T47D (cell line): ENCODE measurements at regions not wholly inside any gene's neighbourhood (a gene's known extent, or its start where the extent isn't known, plus 50 kb on each side); places are given as distances from the start of the nearest gene placed in this dataset.
"Not testable (repeated sequence)": the region's sequence is repeated elsewhere in the genome, so short reads cannot be mapped to it uniquely, and the experiment has no call there.

Experiments used
- DNase-seq, 2 experiments: peaks; one replicate each; pipeline versions ENCODE4 v3.0.0 to v3.0.0-alpha.2; 2011 to 2012; ENCODE audit warnings: low read depth in 1 of 2, low spot score in 1 of 2
- JUND ChIP-seq: IDR thresholded peaks from 2 replicates; pipeline ENCODE4 v1.6.1; 2012; ENCODE audit warnings: low read depth
- in situ Hi-C: cut with HindIII; loops from 2 replicates; pipeline ENCODE4 v1.10.0; 2016; ENCODE audit warnings: low sequenced_read_pairs, low pct_unique_long_range_greater_than_20kb

DNA sequence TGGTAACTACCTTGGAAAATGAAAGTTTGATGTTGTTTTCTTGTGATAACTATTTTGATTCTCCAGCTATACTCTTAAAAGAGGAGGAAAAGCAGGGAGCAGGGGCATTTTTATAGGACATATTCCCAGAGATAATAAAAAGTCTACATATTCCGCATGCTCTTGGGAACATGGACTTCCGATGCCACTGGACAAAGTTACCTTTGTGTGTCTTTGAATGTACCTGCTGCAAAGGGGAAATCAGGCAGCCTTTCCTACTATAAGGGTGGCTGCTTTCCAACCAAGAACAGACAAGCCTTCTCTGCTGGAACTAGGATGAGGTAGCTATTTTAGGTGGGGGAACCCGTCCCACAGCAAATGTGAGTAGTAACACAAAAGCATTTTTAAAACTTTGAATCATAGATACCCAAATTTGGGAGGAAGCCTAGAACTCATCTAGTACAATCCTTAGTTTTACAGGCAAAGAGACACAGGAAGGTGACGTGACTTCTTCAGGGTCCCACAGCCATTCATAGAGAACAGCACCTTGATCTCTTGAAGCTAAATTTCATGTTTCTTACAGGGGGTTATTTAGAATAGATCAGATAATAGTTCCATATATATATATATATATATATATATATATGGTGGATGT is 179.9 kb downstream of the FASLG start:
- TF ChIP-seq JUND = no peak
- in situ Hi-C loops = no loop called here

DNA sequence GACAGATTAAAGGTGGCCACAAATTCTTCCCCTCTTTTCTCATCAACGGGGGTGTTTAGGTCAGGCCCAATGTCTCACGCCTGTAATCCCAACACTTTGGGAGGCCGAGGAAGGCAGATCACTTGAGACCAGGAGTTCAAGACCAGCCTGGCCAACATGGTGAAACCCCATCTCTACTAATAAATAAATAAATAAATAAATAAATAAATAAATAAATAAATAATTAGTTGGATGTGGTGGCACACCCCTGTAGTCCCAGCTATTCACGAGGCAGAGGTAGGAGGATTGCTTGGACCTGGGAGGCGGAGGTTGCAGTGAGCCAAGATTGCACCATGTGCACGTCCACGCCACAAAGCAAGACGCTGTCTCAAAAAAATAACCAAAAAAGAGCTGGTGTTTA is 180.7 kb downstream of the FASLG start:
- DNase-seq, in situ Hi-C loops: not testable (repeated sequence)

More for the DNA sequence above, 179.9 kb downstream of the FASLG start:
- no peak for DNase-seq

- no peak for TF ChIP-seq JUND
- DNase-seq = no peak
- in situ Hi-C loops = no loop called here
Observed at GRCh38 chr1:172843444-172843843, 184.5 kb downstream of the FASLG start.

DNA sequence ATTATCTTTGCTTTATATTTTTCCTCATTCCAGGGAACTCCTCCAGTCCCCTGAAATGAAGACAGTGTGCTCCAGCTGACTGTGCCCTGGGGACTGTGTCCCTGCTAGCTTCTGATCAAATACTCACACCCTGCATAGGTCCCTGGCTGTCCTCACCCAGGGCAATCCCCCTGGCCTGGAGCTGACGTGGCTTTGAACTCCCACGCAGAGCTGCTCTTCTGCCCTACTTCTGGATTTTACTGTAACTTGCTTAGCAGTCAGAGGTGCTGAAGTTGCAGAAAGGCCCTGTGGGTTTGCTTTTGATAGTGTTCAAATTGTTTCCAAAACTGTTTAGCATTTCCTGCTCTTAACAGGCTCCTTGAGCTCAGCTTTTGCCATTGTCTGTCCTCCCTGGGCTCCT is 186.5 kb downstream of the FASLG start:
- no peak for DNase-seq
- TF ChIP-seq JUND = no peak
- in situ Hi-C loops = no loop called here

GRCh38 chr1:172845865-172846264 is 187.0 kb downstream of the FASLG start:
- DNase-seq = no peak
- in situ Hi-C loops = no loop called here
- no peak for TF ChIP-seq JUND

DNA sequence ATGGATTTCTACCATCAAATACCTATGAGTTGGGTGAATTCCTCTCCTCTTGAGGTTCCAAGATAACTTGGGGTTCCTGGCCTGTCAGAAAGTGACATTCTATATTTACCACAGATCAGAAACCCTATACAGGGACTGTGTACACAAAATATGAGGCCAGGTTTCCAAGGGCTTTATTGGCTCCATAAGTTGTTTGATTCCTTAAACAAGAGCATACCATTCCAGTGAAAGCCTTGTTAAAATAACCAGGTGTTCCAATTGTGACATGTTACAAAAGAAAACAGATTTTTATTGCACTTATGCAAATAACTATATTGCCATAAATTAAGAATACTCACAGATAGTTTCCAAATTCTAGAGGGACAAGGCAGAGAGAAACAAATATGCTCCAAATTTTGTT is 188.9 kb downstream of the FASLG start:
- DNase-seq, in situ Hi-C loops: not testable (repeated sequence)

GRCh38 chr1:172849653-172850052 is 190.8 kb downstream of the FASLG start:
- TF ChIP-seq JUND = no peak
- in situ Hi-C loops = no loop called here
- no peak for DNase-seq

GRCh38 chr1:172851077-172851476 is 192.2 kb downstream of the FASLG start:
- no peak for DNase-seq
- in situ Hi-C loops = no loop called here
- no peak for TF ChIP-seq JUND

DNA sequence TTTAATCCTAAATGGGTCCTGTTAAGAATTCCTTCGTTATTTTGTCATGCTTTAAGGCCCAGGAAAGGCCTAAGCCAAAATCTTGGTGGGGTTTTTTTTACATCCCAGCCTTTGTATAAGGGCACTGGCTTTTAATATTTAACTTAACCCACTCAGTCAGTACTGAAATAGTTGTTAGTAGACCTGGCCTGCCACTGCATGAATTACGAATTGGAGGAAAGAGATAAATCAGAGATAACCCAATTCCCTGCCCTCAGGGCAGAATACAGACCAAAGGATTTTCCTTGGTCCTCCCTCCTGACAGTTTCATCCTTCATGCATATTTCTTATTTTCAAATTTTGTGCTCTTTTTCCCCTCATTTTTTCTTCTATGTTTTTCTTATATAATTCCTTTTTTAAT is 193.0 kb downstream of the FASLG start:
- DNase-seq = no peak
- in situ Hi-C loops = no loop called here

GRCh38 chr1:172855983-172856382 is 194.8 kb downstream of the TNFSF18 start:
- DNase-seq, in situ Hi-C loops: not testable (repeated sequence)

More for the DNA sequence above, 193.0 kb downstream of the FASLG start:
- TF ChIP-seq JUND = no peak

DNA sequence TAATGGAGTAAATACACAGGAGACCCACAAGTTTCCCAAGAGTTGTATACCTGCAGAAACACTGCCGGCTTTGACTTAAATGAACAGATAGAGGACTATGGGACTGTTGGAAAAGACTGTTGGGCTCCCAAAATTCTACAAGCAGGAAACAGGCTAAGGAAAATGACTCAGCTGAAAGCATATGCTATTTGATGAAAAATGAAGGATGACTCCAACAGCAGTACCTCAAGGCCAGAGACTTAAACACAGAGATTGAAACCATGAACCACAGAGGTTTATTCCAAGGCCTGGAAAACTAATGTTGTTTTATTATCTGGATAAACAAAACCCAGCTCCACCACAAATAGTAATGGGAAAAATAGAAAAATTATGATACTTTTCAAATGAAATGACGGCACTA is 187.7 kb downstream of the TNFSF18 start:
- no peak for DNase-seq
- no peak for TF ChIP-seq JUND
- in situ Hi-C loops = no loop called here

DNA sequence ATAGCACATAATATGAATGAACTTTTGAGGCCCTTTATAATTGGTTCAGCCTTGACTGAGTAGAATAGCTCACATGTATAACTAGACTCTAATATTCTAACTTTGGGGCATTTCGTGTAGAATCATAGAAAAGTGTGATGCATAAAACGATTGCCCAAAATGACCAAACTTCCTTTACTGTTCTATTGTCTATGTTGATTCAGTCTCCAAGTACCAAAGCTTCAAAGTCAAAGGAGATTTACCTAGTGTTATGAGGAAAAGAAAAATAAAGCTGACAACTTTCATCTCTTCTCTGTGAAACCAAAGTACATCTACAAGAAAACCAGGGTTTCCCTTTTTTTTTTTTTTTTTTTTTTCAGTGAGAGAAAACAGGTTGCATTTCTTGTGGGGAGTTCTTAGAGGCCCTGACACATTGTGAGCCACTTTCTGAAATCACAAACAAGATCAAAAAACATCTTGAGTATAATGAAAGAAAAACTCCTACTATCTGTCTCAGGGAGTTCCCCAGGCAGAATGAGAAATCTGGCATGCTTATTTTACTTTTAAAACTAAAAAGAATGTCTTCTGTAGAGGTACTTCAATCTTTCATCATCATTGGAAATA is 183.4 kb downstream of the TNFSF18 start:
- in situ Hi-C loops = no loop called here
- DNase-seq = no peak
- no peak for TF ChIP-seq JUND

DNA sequence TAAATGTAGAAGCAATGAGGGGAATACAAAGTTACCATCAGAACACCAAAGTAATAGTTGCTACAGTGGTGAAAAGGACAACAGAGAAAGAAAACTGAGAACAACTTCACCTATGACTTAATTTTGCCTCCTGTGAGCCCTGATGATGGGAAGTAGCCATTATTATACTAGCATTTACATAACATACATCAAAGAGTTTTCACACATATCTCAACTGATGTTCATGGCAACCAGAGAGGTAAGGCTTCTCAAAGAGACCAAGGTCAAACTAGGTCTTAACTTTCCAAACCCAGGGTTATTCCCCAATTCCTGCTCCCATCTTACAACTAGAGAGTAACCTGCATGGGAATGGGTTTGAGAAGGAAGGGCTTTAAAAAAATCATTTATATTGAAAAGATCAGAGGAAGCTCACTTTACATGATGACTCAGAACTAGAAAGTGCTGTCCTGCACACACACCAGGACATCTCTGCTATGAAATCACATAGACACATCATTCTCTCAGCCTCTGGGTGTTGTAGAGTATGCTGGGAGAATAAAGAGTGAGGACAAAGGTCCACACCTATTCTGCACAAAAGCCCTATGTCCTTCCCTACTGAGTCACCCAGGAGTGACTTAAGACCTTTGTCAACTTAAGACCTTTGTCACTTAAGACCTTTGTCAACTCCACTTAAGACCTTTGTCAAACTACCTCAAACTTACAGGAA is 179.7 kb downstream of the TNFSF18 start:
- DNase-seq = no peak
- in situ Hi-C loops = no loop called here

More for the DNA sequence above, 179.7 kb downstream of the TNFSF18 start:
- TF ChIP-seq JUND = no peak
